ENCODE measurements at regions not wholly inside any gene's neighbourhood (a gene's known extent, or its start where the extent isn't known, plus 50 kb on each side); places are given as distances from the start of the nearest gene placed in this dataset.

DNA sequence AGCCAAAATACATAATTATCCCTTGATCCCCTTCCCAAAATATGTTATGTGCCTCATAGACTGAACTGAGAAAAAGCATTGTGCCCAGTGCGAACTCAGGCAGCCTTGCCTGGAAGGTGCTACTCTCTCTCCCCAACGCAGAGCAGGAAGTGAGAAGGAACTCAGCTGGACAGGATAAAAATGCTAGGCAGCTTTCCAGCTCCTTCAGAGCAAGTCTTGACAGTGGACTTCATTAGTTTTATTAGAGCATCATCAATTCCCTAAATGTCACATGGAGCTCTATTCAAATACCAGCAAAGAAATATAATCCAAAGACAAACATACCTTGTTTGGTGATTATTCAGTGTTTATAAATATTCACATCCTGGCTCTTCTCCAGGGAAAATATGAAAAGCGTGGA is 202.4 kb downstream of the RFC3 start:
- no peak for TF ChIP-seq CTCF (IDR thresholded peaks at IDR 0.05)
- Histone ChIP-seq H3K9ac (no peak overlapping the region), H3K9me3 (ENCODE audit: control insufficient read depth, low read length) (no peaks in the 10 kb centered on the region), H3K4me1 (no peaks in the 10 kb centered on the region), H3K4me3 (ENCODE audit: low read depth, low read length) (no peak overlapping the region), H3K27ac (no peak overlapping the region), H3K4me2 (ENCODE audit: low read length) (no peak overlapping the region), H3K79me2 (no peaks in the 10 kb centered on the region), H3K27me3 (ENCODE audit: control insufficient read depth, insufficient read depth, low read length) (no peaks in the 10 kb centered on the region), H2AFZ (no peak overlapping the region), H3K36me3 (ENCODE audit: control insufficient read depth, insufficient read depth, low read length) (no peaks in the 10 kb centered on the region)

- Histone ChIP-seq H3K27me3 (ENCODE audit: control insufficient read depth, insufficient read depth, low read length) (no peaks in the 10 kb centered on the region), H3K9me3 (ENCODE audit: control insufficient read depth, low read length) (no peaks in the 10 kb centered on the region), H3K4me1 (no peaks in the 10 kb centered on the region), H3K4me2 (ENCODE audit: low read length) (no peak overlapping the region), H3K79me2 (no peaks in the 10 kb centered on the region), H3K4me3 (ENCODE audit: low read depth, low read length) (no peak overlapping the region), H3K9ac (no peak overlapping the region), H2AFZ (no peak overlapping the region), H3K36me3 (ENCODE audit: control insufficient read depth, insufficient read depth, low read length) (no peaks in the 10 kb centered on the region), H3K27ac (no peak overlapping the region)
- TF ChIP-seq CTCF (IDR thresholded peaks at IDR 0.05), result no peak
Observed at GRCh38 chr13:34021619-34022018, 203.7 kb downstream of the RFC3 start.

GRCh38 chr13:34025746-34026145 is 207.8 kb downstream of the RFC3 start:
- no peaks in the 10 kb centered on the region for H3K9me3 ChIP-seq (ENCODE audit: control insufficient read depth, low read length)
- H3K79me2 ChIP-seq, result no peaks in the 10 kb centered on the region

DNA sequence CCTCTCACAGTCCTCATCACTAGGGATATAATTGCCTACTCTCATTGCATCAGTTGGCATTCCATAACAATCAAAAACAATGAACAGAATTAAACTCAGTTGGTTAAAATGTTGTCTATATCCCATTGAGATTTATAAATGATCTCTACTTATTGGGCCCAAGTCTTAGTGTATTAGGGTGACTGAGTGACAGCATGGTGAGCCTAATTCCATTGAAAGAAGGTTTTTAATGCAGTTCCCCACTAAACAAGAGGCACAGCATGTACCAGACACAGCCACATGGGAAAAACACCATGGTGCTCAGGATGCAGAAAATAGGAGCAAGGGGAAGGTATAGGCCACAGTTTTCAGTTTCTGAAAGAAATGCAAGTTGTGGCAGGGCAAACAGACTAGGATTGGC is 208.4 kb downstream of the RFC3 start:
- H3K36me3 ChIP-seq (ENCODE audit: control insufficient read depth, insufficient read depth, low read length), result no peaks in the 10 kb centered on the region
- H3K4me1 ChIP-seq, result no peaks in the 10 kb centered on the region
- H3K4me2 ChIP-seq (ENCODE audit: low read length), result no peak overlapping the region
- TF ChIP-seq CTCF (IDR thresholded peaks at IDR 0.05), result no peak
- H3K9ac ChIP-seq, result no peak overlapping the region
- no peak overlapping the region for H3K4me3 ChIP-seq (ENCODE audit: low read depth, low read length)
- H3K27me3 ChIP-seq (ENCODE audit: control insufficient read depth, insufficient read depth, low read length), result no peaks in the 10 kb centered on the region
- H2AFZ ChIP-seq, result no peak overlapping the region
- no peaks in the 10 kb centered on the region for H3K79me2 ChIP-seq
- H3K9me3 ChIP-seq (ENCODE audit: control insufficient read depth, low read length), result no peaks in the 10 kb centered on the region
- no peak overlapping the region for H3K27ac ChIP-seq

More at GRCh38 chr13:34025746-34026145, 207.8 kb downstream of the RFC3 start:
- Histone ChIP-seq H3K4me1 (no peaks in the 10 kb centered on the region), H3K27me3 (ENCODE audit: control insufficient read depth, insufficient read depth, low read length) (no peaks in the 10 kb centered on the region), H3K4me2 (ENCODE audit: low read length) (no peak overlapping the region), H3K4me3 (ENCODE audit: low read depth, low read length) (no peak overlapping the region), H3K36me3 (ENCODE audit: control insufficient read depth, insufficient read depth, low read length) (no peaks in the 10 kb centered on the region), H2AFZ (no peak overlapping the region), H3K27ac (no peak overlapping the region), H3K9ac (no peak overlapping the region)
- no peak for TF ChIP-seq CTCF (IDR thresholded peaks at IDR 0.05)
